NCI-H1694 (cell line): ENCODE measurements at regions not wholly inside any gene's neighbourhood (a gene's known extent, or its start where the extent isn't known, plus 50 kb on each side); places are given as distances from the start of the nearest gene placed in this dataset.

Source experiments
- DNase-seq: peaks from one replicate; lab custom pipeline; 2025; lab: John Stamatoyannopoulos, UW

DNA sequence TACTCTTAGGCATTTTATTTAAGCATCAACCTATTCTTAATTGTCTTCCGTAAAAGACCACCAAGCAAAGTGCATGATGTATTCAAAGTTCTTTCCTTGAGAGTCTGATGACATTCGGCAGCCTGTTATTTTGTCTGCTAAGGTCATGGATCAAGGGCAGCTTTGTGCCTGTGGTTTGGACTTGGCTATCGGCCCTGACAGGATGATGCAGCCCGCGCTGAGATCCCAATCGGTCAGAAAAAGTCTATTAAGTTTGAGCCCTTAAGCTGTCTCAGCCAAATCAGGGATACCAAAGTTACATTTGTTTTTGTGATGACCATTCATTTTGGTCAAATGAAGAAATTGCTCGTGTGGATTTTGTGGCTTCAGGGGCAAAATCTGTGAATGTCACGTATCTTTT, 718.9 kb upstream of the FANCL start:
- no peak for DNase-seq

DNA sequence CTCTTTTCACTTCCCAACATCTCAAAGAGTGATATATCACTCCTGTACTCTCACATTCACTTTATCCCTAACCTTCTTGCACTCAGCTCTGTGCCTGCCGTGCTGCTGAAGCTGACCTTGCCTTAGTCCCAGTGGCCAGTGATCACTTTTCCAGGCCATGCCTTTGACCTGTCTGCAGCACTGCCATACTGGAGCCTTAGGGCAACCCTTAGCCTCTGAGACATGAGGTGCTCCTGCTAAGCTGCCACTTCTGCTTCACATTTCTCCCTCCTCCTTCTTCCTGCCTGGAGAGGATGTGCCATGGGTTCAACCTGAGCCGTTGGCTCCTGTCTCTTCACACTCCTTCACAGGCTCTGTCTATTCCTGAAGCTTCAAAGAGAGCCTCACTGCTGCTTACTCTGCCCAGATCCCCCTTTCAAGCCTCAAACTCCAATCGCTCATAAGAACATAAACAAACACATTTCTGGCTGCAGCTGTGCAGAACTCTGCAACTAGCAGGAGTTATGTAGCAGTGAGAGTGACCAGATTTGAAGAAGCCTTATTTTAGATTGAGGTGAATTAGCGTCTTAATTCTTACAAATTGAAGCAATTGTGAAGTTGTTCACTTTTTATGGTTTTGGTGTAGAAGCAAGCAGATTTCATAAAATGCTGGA, 716.2 kb upstream of the FANCL start:
- no peak for DNase-seq

DNA sequence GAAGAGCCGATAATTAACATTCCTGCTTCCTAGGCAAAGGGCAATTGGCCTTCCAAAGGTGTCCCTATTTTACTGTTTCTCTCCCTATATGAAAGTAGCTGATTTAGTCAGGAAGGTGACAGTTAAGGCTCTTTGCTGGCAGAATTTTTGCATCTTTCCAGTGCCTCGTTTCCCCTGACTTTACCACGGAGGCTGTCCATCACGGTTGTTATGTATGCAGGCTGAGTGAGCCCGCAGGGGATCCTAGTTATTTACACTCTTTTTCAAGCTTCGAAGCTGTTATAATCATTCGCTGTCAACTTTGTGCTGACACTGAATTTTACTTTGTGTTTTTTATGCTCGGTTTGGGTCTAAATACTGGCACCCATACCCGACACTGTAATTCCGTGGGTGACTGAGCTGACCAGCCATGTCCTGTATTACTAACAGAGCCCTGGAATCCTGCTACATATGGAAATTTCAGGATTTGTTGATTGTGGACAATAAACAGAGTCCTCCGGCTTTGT, 713.8 kb upstream of the FANCL start:
- DNase-seq = no peak

DNA sequence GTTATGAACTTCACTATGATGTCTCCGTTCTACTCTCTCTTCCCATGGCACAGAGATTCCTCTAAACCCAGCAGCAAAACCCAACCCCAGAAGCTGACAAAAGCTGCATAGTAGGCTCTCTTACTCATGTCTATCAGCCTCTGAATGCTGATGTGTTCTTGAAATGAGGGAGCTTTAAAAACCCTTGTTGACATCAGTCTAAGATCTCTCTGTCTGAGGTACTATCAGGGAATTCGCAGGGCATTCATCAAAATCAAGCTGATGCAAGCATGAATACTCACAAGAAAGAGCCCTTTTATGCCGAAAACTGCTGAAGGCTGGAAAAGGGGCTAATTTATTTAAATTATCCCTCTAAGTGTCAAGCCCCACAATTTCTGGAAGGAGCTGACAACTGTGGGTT, 710.6 kb upstream of the FANCL start:
- no peak for DNase-seq

DNA sequence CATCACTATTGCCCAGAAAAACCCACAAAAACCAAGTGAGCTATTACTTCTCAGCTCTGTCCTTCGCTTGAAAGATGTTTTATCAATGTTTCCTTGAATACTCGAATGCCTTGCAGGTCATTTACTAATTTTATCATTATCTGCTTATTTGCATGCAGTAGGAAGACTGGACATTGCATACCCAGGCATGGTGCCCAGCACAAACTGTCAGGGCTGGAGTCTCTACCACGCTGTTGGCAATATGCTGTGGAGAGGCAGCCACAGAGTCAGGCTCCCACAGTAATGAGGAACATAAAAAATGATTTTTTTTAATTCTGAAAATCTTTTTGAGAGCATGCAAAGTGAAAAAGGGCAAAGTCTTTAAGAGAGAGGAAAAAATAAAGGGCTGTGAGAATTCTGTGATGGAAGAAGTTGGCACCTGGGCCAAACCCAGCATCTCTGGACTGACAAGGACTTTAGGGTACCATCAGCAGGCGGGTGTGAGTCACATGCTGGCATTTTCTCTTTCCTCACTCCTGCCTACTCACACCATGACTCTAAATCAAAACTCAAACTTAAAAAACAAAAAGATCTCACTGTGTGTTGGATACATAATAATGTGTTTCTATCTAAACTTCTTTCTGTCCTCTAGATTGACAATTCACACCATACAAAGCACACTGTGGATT, 709.8 kb upstream of the FANCL start:
- no peak for DNase-seq

DNA sequence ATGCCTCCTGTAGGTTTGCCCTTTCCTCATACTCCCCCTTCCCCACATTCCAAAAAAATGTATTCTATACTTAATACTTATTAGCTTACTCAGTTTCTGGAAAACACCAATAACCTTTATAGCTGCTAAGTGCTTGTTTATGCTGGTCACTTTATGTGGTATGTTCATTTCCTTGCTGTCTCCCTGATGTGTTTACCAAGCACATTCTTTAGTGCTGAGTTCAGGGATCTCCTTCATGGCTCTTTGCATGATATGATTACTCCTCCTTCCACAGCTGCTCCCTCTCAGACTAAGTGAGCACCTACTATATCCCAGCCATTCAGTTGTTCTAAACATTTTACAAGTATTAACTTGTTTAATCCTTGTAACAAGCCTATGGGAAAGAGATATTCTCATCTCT, 698.3 kb upstream of the FANCL start:
- DNase-seq = no peak

DNA sequence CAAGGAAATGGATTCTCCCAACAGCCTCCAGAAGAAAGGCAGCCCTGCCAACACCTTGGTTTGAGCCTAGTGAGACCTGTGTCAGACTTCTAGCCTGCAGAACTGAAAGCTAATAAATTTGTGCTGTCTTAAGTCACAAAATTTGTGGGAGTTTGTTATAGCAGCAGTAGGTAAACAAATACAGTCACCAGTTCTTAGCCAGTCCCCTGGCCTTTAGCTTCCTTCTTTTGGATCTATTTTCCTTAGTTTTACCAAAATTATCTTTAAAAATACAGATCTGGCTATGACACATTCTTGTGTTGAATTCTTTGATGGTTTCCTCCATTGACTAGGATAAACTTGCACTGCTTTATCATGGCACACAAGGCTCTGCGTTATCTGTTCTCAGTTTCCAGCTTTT, 697.9 kb upstream of the FANCL start:
- no peak for DNase-seq

DNA sequence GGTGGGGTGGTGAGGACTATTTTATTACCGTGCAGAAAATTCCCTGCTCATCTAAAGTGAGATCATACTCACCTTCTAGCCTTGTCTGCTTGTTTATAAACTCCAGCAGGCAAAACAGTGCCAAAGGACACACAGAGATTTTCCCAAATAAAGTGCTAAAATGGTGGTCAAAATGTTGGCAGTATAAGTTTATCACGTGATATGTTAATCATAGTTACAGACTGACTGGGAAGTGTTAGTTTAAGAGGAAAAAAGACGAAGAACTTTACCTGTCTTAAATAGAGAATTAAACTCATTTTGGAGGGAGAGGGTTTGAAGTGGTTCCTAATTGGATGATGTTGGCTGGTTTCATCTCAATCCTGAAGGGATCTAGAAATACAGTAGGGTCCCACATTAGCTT, 691.7 kb upstream of the FANCL start:
- DNase-seq = no peak

DNA sequence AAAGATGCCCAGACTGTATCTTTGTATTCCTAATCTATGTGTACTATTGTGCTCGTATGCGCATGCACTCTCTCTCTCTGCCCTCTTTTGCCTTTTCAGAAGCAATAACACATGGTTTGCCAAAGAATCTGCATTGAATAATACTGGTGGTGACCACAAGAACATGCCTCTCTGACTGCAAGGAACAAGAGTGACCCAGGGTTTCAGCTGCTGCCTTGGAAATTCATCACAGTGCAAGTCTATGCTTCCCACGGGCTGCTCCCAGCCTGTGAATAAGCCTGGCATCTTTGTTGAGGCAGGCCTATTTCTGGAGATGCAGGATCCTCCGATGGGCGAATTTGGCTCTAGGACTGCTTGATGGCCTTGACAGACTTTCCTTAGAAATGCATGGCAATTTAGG, 689.4 kb upstream of the FANCL start:
- no peak for DNase-seq

DNA sequence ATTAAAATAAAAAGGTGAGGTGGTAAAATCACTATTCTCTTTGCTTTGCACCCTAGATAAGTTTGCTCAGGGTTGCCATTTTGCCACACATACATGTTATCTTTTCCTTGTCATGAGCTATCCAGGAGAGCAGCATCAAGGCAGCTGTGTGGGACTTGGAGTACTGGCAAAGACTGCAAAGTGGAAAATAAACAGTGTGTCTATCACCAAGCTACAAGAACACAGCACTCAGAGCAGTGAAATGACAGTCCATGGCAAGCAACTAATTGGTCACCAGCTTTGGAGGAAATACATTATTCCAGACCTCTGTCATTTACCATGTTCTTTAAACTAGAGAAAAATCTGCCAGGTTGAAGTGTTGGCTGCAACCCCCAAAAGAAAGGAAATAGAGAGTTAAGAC, 687.8 kb upstream of the FANCL start:
- no peak for DNase-seq

DNA sequence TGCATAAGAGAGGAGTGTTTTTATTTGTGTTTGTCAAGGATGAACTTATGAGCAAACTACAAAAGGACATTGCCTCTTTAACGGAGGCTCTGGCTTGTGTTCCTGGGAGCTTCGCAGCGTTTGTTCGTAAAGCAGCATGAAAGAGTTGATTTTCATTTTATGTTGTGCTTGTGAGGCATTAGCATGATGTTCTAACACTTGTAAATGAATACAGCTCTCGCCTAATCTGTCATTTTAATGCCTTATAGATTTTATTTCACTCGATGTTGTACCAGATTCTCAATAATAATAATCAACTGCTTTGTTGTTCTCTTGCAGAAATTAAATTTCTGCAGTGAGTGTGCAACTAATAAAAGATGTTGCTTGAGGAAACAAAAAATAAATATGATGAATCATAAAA, 687.3 kb upstream of the FANCL start:
- DNase-seq = no peak

DNA sequence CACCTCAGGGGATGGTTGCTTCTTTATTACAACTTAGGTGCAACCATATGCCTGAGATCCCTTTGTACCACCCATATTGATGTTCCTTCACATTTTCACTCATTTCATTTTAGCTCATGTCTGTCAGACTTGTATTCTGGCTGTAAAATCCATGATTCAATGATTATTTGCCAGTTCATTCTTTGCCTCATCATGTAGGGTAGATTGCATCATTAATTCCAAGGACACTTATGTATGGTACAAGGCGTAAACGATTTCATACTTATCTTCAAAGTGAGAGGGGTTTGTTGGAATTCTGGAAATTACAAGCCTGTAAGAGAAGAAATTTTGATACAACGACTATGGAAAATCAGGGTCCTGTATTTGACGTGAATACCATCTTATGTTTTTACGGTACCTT, 685.0 kb upstream of the FANCL start:
- DNase-seq = no peak

DNA sequence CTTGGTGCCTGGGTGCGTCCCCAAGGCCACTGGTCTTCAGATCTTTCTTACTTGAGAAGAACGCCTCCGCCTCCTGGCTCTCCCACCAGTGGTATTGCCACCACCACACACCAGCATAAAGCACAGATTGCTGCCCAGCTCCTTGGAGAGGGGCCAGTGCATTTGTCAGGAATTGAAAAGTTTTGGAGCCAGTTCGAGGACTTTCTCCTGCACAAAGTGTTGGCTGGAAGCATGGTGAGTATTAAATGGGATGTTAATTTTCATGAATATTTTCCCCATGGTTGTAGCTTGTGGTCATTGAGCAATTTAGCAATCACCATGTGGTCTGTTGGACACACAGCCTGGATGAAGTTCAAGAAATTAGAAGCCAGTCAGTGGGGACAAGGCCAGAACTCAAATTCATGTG, 684.6 kb upstream of the FANCL start:
- DNase-seq = no peak

DNA sequence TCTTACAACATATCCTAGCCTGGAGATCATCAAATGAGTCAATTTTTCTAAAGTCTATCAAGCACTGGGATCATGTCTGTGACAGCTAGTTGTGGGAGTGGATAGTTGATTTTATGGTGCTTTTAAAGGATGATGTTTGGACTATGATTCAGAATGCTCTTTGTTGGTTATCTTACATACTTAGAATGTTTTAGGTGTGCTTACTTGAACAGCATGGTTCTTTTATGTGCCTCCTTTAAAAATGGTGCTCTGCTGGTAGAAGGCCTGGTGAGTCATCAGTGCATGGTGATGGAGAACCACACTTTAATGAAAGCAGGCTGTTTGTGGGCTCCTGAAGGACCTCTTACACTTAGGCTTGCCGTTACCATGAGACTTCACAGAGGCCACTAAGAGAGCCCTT, 682.7 kb upstream of the FANCL start:
- DNase-seq = no peak

DNA sequence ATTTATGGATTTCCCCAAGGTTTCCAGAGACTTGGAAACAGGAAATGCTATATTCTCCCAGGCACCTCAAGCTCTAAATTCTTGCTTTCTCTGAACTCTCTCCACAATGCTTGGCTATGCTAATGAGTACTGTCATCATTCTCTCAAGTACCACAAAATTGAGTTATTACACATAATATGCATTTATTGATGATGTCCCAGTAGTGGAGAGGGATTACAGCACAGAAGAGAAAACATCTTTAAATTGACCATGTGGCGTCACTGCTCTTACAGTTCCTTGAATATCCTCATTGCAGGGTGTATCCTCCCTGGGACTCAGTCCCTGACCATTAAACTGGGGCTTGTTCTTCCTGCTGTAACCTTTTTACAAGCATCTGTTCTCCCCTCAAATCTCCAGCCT, 681.1 kb upstream of the FANCL start:
- no peak for DNase-seq

DNA sequence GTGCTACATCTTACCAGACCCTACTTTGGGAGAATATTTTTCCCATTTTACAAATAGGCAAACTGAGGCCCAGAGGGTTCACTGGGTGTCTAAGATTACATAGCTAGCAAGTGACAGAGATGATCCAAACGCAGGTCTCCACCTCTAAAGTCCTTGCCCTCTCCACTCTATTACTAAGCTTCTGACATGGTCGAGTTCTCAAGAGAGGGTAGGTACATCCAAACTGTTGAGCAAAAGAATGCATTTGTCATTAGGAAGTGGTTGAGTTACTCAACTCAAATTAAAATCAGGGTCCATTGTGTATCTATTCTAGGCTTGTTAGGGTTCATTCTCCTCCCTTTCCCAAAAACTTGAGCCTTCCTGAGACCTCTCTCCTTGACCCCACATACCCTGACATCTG, 680.6 kb upstream of the FANCL start:
- no peak for DNase-seq

DNA sequence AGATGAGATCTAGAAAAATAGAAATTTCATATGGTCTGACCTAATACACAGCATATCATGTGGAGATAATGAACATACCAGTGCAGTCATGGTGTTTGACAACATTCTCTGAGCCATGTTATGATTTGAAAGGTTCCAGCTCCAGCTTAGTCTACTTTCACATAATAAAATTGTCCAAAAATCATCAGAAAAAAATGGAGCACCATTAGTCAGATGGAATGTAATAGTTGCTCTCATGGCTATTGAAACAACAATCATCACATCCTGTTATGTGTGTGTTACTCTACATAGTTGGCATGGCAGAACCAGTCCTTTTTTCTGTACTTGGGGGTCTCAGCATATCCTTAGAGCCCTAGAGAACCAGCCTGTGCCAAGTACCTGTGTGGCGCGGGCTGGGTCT, 678.9 kb upstream of the FANCL start:
- no peak for DNase-seq

DNA sequence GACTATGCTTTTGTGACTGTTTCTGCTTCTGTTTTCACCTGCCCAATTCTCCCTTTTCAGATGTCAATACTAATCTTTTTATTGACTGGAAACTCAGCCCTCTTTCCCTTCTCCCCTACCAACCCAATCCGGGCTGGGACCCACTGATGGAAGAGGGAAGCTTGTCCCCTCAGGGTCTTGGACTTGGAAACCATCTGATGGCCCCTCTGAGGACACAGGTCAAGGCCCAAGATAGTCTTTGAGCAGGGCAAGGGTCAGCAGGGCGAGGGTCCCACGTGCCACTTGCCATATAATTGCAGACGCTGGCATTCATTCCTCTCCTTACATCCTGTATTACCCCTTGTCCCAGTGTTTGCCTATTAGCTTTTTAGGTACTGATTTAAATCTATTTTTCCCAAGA, 678.2 kb upstream of the FANCL start:
- DNase-seq = no peak

DNA sequence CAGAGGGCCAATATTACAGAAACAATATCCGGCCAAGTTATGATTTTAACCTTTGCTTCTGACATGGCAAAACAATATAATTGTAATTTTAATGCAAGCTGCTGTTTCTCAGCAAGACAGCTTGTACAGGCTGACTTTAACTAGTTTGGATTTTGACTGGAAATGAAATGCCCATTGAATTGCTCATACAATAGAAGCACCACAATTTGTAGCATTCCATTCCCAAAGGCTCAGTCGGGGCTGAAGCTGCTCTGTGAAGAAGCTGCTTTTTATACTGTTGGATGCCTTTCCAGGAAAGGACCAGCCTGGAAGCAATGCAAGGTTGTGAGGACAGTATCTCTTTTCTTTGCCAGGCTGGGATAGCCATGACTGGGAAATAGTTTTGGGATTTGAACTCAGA, 677.0 kb upstream of the FANCL start:
- no peak for DNase-seq

DNA sequence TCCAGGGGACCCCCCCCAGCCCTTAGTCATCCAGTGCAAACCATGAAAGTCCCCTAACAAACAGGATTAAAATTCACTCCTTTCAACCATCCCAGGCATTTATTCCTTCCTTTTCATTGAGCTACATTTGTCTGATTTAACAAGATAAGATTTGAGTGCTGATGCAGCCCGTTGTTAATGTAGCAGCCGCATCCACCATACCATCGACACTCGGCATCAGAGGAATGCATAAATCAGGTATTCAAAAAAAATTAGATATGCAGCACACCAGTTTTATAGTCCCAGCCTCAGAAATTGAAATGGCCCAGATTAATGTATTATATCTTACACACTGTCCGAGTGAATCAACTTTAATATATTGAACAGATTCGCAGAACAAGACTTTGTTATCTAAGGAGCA, 676.5 kb upstream of the FANCL start:
- DNase-seq = no peak

DNA sequence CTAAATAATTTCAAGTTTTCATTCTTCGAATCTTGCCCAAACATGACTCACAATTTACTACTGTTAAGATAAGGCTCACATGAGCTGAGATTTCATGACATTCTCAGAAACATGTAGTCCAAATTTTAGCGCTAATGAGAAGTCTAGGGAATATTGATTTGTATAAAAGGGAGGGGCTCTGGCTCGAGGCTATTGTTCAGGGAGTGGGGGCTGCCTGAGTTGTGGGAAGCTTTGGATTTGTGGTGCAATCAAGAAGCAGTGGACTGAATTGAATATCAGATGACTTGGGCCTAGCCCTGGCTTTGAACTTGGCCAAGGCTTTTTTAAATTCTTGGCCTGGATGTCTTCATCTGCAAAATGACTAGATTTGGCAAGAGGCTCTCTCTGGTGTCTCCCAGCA, 674.9 kb upstream of the FANCL start:
- no peak for DNase-seq

DNA sequence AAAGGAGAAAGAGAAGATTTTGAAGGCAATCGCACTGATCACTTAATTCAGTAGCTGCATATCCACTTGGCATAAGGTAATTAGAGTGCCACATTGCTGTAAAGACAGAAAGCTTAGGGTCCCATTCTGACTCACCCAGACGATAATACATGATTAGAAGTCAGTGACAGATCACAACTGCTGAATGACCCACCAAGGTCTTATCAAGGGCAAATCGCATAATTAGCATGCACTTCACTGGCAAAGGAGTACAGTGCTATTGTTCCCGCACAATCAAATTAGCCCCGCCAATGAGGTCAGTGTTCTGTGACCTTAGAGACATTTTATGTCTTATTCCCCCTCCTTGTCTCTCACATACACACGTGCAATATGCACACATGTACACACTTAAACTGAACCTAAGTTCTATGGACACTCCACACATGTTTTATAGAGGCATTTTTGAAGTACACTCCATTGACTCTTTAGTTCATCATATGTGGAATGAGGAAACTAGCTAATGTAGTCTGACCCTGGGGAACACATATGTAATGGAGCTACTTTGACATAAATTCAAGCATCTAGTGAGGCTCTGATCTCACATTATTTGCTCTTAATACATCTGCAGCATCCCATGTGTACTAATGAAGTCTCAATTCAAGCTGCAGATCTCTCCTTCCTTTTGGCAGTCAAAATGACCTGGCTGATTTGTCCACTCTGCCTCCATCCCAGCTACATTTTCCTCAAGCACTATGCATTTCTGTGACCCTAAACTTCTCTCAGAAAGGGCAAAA, 673.8 kb upstream of the FANCL start:
- DNase-seq = no peak

DNA sequence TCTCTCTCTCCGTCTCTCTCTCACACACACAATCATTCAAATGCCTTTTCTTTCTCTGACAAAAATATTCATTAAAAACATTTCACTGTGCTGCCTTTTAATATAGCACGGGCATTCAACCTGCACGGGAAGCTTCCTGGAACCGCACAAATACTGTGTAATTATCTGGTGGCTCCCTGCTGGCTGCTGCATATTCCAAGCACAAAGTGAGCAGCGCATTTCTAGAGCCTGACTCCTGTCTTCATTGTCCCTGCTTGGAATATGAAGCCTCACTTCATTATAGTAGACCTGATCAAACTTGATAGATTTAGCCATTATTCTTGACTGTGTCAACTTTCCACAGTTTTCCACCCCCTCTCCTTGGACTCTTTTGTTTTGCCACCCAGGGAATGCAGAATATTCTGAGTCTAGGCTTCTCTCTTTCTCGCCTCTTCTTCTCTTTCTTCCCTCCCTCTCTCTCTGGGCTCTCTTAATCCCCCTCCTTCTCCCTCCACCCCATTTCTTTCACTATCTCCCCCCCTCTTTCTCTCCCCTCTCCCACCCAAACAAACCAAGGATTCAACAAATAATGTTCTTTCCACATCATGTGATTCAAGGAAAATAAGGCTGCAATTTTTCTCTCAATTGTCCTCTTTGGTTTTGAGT, 672.1 kb upstream of the FANCL start:
- DNase-seq = no peak
